Cardiac septum (tissue), 1 donor: ENCODE measurements at regions not wholly inside any gene's neighbourhood (a gene's known extent, or its start where the extent isn't known, plus 50 kb on each side); places are given as distances from the start of the nearest gene placed in this dataset.

ENCODE experiments used
- DNase-seq: peaks from one replicate; pipeline ENCODE4 v3.0.0-alpha.2; 2020; ENCODE audit warnings: low spot score
- intact Hi-C: fragments of 100-400 bp; cut with DNase I; formaldehyde crosslinking; loops from one replicate; pipeline ENCODE4 v1.14.0; 2022
- donor health status: DM: no; HTN: no; CAD: no.

GRCh38 chr2:193581807-193582206 lies 1387.1 kb upstream of the TMEFF2 start:
- no peak for DNase-seq
- intact Hi-C loops: no loop called here

- intact Hi-C loops: no loop called here
- DNase-seq: no peak
These were observed 1385.6 kb upstream of the TMEFF2 start for GRCh38 chr2:193580176-193580950.

- intact Hi-C loops: no loop called here
These were observed 1372.2 kb upstream of the TMEFF2 start for GRCh38 chr2:193566886-193567285.

GRCh38 chr2:193566276-193566675 lies 1371.5 kb upstream of the TMEFF2 start:
- intact Hi-C loops: no loop called here
- no peak for DNase-seq

More at GRCh38 chr2:193566886-193567285, 1372.2 kb upstream of the TMEFF2 start:
- no peak for DNase-seq

- intact Hi-C loops: no loop called here
- no peak for DNase-seq
These were observed 1367.3 kb upstream of the TMEFF2 start for GRCh38 chr2:193562031-193562430.

GRCh38 chr2:193561054-193561453 lies 1366.3 kb upstream of the TMEFF2 start:
- DNase-seq: no peak
- intact Hi-C loops: no loop called here

GRCh38 chr2:193556766-193557470 lies 1362.2 kb upstream of the TMEFF2 start:
- no peak for DNase-seq
- intact Hi-C loops: no loop called here

GRCh38 chr2:193549661-193550060 lies 1354.9 kb upstream of the TMEFF2 start:
- intact Hi-C loops: no loop called here
- DNase-seq: no peak

- no peak for DNase-seq
- intact Hi-C loops: no loop called here
These were observed 1348.0 kb upstream of the TMEFF2 start for GRCh38 chr2:193542762-193543161.

GRCh38 chr2:193539188-193539587 lies 1344.5 kb upstream of the TMEFF2 start:
- DNase-seq: no peak
- intact Hi-C loops: no loop called here

GRCh38 chr2:193538061-193538460 lies 1343.3 kb upstream of the TMEFF2 start:
- no peak for DNase-seq
- intact Hi-C loops: no loop called here

GRCh38 chr2:193537531-193537930 lies 1342.8 kb upstream of the TMEFF2 start:
- intact Hi-C loops: no loop called here
- DNase-seq: no peak

GRCh38 chr2:193528458-193528857 lies 1333.7 kb upstream of the TMEFF2 start:
- intact Hi-C loops: no loop called here
- no peak for DNase-seq

- no peak for DNase-seq
- intact Hi-C loops: no loop called here
These were observed 1332.4 kb upstream of the TMEFF2 start for GRCh38 chr2:193527146-193527545.

- no peak for DNase-seq
- intact Hi-C loops: no loop called here
These were observed 1328.9 kb upstream of the TMEFF2 start for GRCh38 chr2:193523662-193524061.

GRCh38 chr2:193521523-193521922 lies 1326.8 kb upstream of the TMEFF2 start:
- intact Hi-C loops: no loop called here
- DNase-seq: no peak

- intact Hi-C loops: no loop called here
- DNase-seq: no peak
These were observed 1326.2 kb upstream of the TMEFF2 start for GRCh38 chr2:193520709-193521458.

- intact Hi-C loops: no loop called here
- DNase-seq: no peak
These were observed 1323.5 kb upstream of the TMEFF2 start for GRCh38 chr2:193518041-193518817.

- intact Hi-C loops: no loop called here
- no peak for DNase-seq
These were observed 1322.9 kb upstream of the TMEFF2 start for GRCh38 chr2:193517615-193518014.

- intact Hi-C loops: no loop called here
- no peak for DNase-seq
These were observed 1311.3 kb upstream of the TMEFF2 start for GRCh38 chr2:193506035-193506434.
